Epithelial cell of prostate (primary cell): ENCODE measurements at regions not wholly inside any gene's neighbourhood (a gene's known extent, or its start where the extent isn't known, plus 50 kb on each side); places are given as distances from the start of the nearest gene placed in this dataset.
A peak's percentile ranks its signal among the peaks of the same experiment; 100 is the strongest.

ENCODE experiments used
- DNase-seq: peaks from one replicate; pipeline ENCODE4 v3.0.0-alpha.2; 2011; ENCODE audit warnings: low read depth, low spot score
- H3K27ac ChIP-seq: fragments of 450-650 bp; 2 replicates; pipeline ENCODE4 v1.5.1; 2017; ENCODE audit warnings: mild to moderate bottlenecking

- H3K27ac ChIP-seq = no peak overlapping the region
- DNase-seq = no peak
These were observed 783.2 kb downstream of the RPA4 start for GRCh38 chrX:97666890-97667289.

- no peak for DNase-seq
- H3K27ac ChIP-seq = no peak overlapping the region
These were observed 784.4 kb downstream of the RPA4 start for GRCh38 chrX:97668126-97668525.

GRCh38 chrX:97672138-97672537 lies 788.4 kb downstream of the RPA4 start:
- no peak for DNase-seq
- no peak overlapping the region for H3K27ac ChIP-seq

DNA sequence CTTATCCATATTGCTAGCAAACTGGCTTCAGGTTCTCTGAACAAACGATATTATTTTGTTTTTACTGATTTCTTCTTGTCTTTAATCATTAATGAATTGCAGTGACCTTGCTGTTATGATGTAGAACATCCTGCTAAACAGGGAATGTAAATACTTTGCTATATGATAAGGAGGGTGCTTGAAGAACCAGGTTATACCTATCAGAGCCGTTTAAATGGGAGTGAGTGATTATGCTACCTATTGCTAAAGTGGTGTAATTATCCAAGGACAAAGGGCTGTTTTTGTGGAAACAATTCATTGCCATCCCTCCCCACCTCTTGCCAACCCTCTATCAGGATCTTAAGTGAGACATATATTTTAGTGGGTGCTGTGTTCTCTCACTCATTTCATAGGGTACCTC lies 788.9 kb downstream of the RPA4 start:
- no peak overlapping the region for H3K27ac ChIP-seq
- no peak for DNase-seq

DNA sequence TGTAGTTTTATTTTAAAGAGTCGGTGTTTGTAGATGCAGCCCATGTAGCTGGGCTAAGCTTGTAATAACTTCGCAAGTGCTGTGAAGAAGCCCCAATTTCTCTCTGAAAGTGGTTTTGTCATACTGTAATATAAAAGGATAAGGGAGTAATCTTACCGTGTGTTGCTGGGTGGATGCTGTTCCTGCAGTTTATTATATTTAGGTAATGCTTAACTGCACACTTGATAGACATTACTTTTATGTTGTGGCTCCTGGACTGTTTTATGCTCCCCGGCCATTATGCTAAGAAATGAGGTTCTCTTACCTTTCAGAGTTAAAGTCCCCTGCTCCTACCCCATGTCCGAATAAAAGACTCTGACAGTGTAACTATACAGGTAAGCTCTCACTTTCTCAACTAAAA lies 789.4 kb downstream of the RPA4 start:
- DNase-seq = no peak
- no peak overlapping the region for H3K27ac ChIP-seq

GRCh38 chrX:97682991-97683840 lies 799.5 kb downstream of the RPA4 start:
- H3K27ac ChIP-seq = no peak overlapping the region
- DNase-seq = no peak

GRCh38 chrX:97685753-97686152 lies 802.0 kb downstream of the RPA4 start:
- no peak overlapping the region for H3K27ac ChIP-seq
- no peak for DNase-seq

GRCh38 chrX:97691901-97692455 lies 808.3 kb downstream of the RPA4 start:
- DNase-seq = no peak
- no peak overlapping the region for H3K27ac ChIP-seq

DNA sequence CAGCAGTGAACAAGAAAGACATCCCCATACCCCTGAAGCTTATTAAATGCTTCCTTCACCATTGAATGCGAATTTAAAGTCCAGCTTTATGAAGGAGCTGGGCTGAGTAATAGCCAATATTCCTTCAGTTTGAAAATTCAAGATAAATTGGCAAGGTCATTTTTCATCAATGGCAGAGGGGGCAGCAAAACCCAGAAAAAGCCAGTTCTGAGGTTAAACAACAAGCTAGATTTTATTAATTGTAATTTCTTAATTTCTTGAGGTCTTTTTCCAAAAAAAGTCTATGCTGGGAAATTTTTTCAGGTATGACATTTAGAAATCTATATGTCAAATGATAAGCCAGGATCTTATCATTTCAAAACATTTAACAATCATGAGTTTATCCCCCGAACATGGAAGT lies 808.9 kb downstream of the RPA4 start:
- DNase-seq = no peak
- no peak overlapping the region for H3K27ac ChIP-seq

GRCh38 chrX:97700547-97700946 lies 816.8 kb downstream of the RPA4 start:
- no peak for DNase-seq
- H3K27ac ChIP-seq = no peak overlapping the region

GRCh38 chrX:97704474-97704873 lies 820.8 kb downstream of the RPA4 start:
- DNase-seq = no peak
- H3K27ac ChIP-seq = no peak overlapping the region

- no peak for DNase-seq
These were observed 821.2 kb downstream of the RPA4 start for GRCh38 chrX:97704881-97705280.

GRCh38 chrX:97705936-97706335 lies 822.2 kb downstream of the RPA4 start:
- no peak overlapping the region for H3K27ac ChIP-seq
- DNase-seq = no peak

More at GRCh38 chrX:97704881-97705280, 821.2 kb downstream of the RPA4 start:
- no peak overlapping the region for H3K27ac ChIP-seq

- DNase-seq = no peak
- H3K27ac ChIP-seq = no peak overlapping the region
These were observed 830.4 kb downstream of the RPA4 start for GRCh38 chrX:97714072-97714471.

DNA sequence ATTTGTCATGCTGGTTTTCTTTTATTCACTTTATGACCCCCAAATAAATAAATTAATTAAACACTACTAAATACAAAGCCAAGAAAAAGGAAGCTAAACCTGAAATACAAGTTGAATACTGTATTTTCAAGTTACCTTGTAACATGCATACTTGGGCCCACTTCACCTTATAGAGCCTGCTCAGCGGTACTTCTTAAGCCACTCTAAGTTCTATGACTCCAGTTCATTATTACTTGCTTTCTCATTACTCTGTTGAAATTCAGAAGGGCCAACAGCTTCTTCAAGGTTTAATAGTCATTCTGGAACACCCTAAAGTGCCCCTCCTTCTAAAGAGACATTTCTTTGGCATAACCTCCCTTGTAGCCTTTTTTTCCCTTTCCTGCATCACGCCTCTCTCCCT lies 844.5 kb downstream of the RPA4 start:
- no peak overlapping the region for H3K27ac ChIP-seq
- no peak for DNase-seq

- no peak overlapping the region for H3K27ac ChIP-seq
- DNase-seq = no peak
These were observed 856.3 kb downstream of the RPA4 start for GRCh38 chrX:97740044-97740443.

DNA sequence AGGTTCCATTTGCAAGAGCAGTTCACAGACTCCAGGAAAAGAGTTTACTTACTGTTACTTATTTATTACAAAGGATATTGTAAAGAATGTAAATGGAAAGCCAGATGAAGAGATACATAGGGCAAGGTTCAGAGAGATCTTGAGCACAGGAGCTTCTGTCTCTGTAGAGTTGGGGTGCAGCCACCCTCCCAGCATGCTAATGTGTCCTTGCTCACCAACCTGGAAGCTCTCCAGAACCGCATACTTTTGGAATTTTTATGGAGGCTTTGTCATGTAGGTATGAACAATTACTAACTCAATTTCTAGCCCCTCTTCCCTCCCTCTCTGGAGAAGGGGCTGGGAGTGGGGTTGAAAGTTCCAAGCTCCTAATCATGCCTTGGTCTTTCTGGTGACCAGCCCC lies 857.2 kb downstream of the RPA4 start:
- DNase-seq = no peak
- H3K27ac ChIP-seq = no peak overlapping the region

DNA sequence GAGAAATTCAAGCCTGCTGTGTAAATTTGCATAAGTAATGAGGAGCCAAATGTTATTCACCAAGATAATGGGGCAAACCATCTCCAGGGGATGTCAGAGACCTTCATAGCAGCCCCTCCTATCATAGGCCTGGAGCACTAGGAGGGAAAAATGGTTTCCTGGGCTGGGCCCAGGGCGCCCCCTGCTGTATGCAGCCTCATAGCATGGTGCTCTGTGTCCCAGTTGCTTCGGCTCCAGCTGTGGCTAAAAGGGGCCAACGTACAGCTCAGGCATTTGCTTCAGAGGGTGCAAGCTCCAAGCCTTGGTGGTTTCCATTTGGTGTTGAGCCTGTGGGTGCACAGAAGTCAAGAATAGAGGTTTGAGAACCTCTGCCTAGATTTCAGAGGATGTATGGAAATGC lies 859.3 kb downstream of the RPA4 start:
- H3K27ac ChIP-seq = no peak overlapping the region
- no peak for DNase-seq

- DNase-seq = no peak
- H3K27ac ChIP-seq = no peak overlapping the region
These were observed 863.6 kb downstream of the RPA4 start for GRCh38 chrX:97747346-97747745.

DNA sequence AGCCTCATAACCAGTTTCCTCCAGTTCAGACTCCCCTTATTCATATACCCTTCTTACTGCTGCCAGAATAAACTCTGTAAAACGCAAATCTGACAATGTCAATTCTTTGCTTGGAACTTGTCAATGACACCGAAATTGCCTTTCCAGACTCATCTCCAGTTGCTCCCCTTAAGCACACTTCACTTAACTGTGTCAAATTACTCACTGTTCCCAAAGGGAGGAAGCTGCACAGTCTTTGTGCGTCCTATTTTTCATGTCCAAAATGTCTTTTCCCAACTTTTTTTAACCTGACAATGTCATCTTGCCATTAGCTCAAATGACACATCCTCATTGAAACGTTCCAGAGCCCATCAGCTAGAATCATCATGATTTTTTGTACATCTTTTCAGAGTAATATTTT lies 867.3 kb downstream of the RPA4 start:
- no peak for DNase-seq
- peak overlapping the region; percentile 60 for H3K27ac ChIP-seq

DNA sequence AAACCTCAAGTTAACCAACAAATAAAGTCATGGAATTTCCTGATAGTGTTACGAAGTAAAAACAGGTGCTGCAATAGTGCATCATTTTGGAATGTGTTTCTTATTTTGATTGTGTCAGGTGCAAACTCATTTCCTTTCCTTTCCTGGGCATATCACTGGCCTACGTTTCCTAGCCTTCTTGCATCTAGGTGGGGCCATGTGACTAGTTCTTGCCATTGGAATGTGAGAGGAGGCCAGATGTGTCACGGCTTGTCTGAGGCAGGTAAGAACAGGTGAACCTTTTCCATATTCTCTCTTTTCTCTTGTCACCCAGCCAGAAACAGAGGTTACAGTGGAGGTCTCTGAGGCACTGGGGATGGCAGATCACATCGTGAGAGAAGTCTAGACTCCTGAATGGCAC lies 868.0 kb downstream of the RPA4 start:
- H3K27ac ChIP-seq = peak overlapping the region; percentile 60
- peak; percentile 58 for DNase-seq

GRCh38 chrX:97756879-97757278 lies 873.2 kb downstream of the RPA4 start:
- H3K27ac ChIP-seq = no peak overlapping the region
- DNase-seq = no peak
